H9 (cell line): ENCODE measurements at regions not wholly inside any gene's neighbourhood (a gene's known extent, or its start where the extent isn't known, plus 50 kb on each side); places are given as distances from the start of the nearest gene placed in this dataset.

Experiments used
- DNase-seq: peaks from one replicate; pipeline ENCODE4 v3.0.0-alpha.2; 2017
- H2AFZ ChIP-seq: one replicate; pipeline ENCODE4 v1.6.1; 2013; ENCODE audit warnings: mild to moderate bottlenecking, low read length, control low read depth, moderate library complexity
- H2AK5ac ChIP-seq: 2 replicates; pipeline ENCODE4 v1.6.1; 2013; ENCODE audit warnings: low read length, control low read depth, mixed read lengths; ENCODE audit not compliant: insufficient read length
- H2BK120ac ChIP-seq: one replicate; pipeline ENCODE4 v1.6.1; 2013; ENCODE audit warnings: low read depth, mild to moderate bottlenecking, low read length, control low read depth, inconsistent platforms; ENCODE audit not compliant: poor library complexity, severe bottlenecking
- H2BK12ac ChIP-seq: 2 replicates; pipeline ENCODE4 v1.6.1; 2013; ENCODE audit warnings: low read length, control low read depth, mixed read lengths, low read depth; ENCODE audit not compliant: insufficient read length
- H2BK15ac ChIP-seq: 2 replicates; pipeline ENCODE4 v1.6.1; 2013; ENCODE audit warnings: low read depth, low read length, control low read depth
- H2BK20ac ChIP-seq: one replicate; pipeline ENCODE4 v1.6.1; 2013; ENCODE audit warnings: low read depth, mild to moderate bottlenecking, low read length, control low read depth, inconsistent platforms; ENCODE audit not compliant: poor library complexity, severe bottlenecking
- H2BK5ac ChIP-seq: 2 replicates; pipeline ENCODE4 v1.6.1; 2013; ENCODE audit warnings: low read length, control low read depth, mixed read lengths; ENCODE audit not compliant: insufficient read length
- H3K14ac ChIP-seq: 2 replicates; pipeline ENCODE4 v1.6.1; 2013; ENCODE audit warnings: low read length, control low read depth; ENCODE audit not compliant: insufficient read depth
- H3K18ac ChIP-seq: 2 replicates; pipeline ENCODE4 v1.6.1; 2013; ENCODE audit warnings: low read depth, mild to moderate bottlenecking, mixed read lengths, low read length, control low read depth; ENCODE audit not compliant: insufficient read length
- H3K23ac ChIP-seq: 2 replicates; pipeline ENCODE4 v1.6.1; 2013; ENCODE audit warnings: low read length, control low read depth, mixed read lengths, low read depth; ENCODE audit not compliant: insufficient read length
- H3K23me2 ChIP-seq: 2 replicates; pipeline ENCODE4 v1.6.1; 2013; ENCODE audit warnings: low read depth, mild to moderate bottlenecking, mixed read lengths, low read length, control low read depth; ENCODE audit not compliant: insufficient read length, poor library complexity, severe bottlenecking
- H3K27ac ChIP-seq: 2 replicates; pipeline ENCODE4 v1.5.1; 2013; ENCODE audit warnings: low read length, control low read depth, mixed read lengths, low read depth; ENCODE audit not compliant: insufficient read length
- H3K27me3 ChIP-seq: 2 replicates; pipeline ENCODE4 v1.6.1; 2013; ENCODE audit warnings: low read length, control low read depth, inconsistent platforms; ENCODE audit not compliant: insufficient read depth
- H3K4ac ChIP-seq: 2 replicates; pipeline ENCODE4 v1.6.1; 2013; ENCODE audit warnings: low read depth, mild to moderate bottlenecking, control low read depth, inconsistent platforms, low read length, moderate library complexity
- H3K4me1 ChIP-seq: 2 replicates; pipeline ENCODE4 v1.6.1; 2013; ENCODE audit warnings: low read length, control low read depth, inconsistent platforms; ENCODE audit not compliant: insufficient read depth
- H3K4me2 ChIP-seq: 2 replicates; pipeline ENCODE4 v1.6.1; 2013; ENCODE audit warnings: low read length, control low read depth, mixed read lengths; ENCODE audit not compliant: insufficient read length, insufficient read depth
- H3K56ac ChIP-seq: 2 replicates; pipeline ENCODE4 v1.6.1; 2013; ENCODE audit warnings: low read depth, mild to moderate bottlenecking, mixed read lengths, low read length, control low read depth; ENCODE audit not compliant: insufficient read length
- H3K79me1 ChIP-seq: 2 replicates; pipeline ENCODE4 v1.6.1; 2013; ENCODE audit warnings: low read depth, mild to moderate bottlenecking, moderate library complexity, low read length, control low read depth, inconsistent platforms; ENCODE audit not compliant: insufficient read depth, poor library complexity, severe bottlenecking
- H3K79me2 ChIP-seq: 2 replicates; pipeline ENCODE4 v1.6.1; 2013; ENCODE audit warnings: low read length, control low read depth, inconsistent platforms; ENCODE audit not compliant: insufficient read depth
- H3K9ac ChIP-seq: 2 replicates; pipeline ENCODE4 v1.6.1; 2013; ENCODE audit warnings: low read length, control low read depth, mixed read lengths; ENCODE audit not compliant: insufficient read length; ENCODE audit errors: extremely low read depth
- H3K9me3 ChIP-seq: one replicate; pipeline ENCODE4 v1.6.1; 2013; ENCODE audit warnings: low read depth, low read length, inconsistent platforms; ENCODE audit not compliant: control insufficient read depth
- H3T11ph ChIP-seq: one replicate; pipeline ENCODE4 v1.6.1; 2013; ENCODE audit warnings: mild to moderate bottlenecking, low read length, control low read depth, inconsistent platforms
- H4K20me1 ChIP-seq: one replicate; pipeline ENCODE4 v1.6.1; 2013; ENCODE audit not compliant: control insufficient read depth, insufficient read length, insufficient read depth
- H4K5ac ChIP-seq: 2 replicates; pipeline ENCODE4 v1.6.1; 2013; ENCODE audit warnings: low read depth, mild to moderate bottlenecking, mixed read lengths, low read length, control low read depth; ENCODE audit not compliant: insufficient read length
- H4K8ac ChIP-seq: replicated peaks from 2 replicates; pipeline ENCODE4 v1.6.1; 2013; ENCODE audit warnings: low read length, control low read depth, mixed read lengths, low read depth; ENCODE audit not compliant: insufficient read length
- H4K91ac ChIP-seq: 2 replicates; pipeline ENCODE4 v1.6.1; 2013; ENCODE audit warnings: low read depth, mild to moderate bottlenecking, moderate library complexity, mixed read lengths, low read length, control low read depth; ENCODE audit not compliant: insufficient read length
- H3K27ac Mint-ChIP-seq, 3 experiments: 2 replicates in 2 of 3; 3 replicates in 1 of 3; pipeline ENCODE4 v1.8.0; 2020 to 2021; ENCODE audit warnings: mixed read lengths in 3 of 3, mild to moderate bottlenecking in 1 of 3, moderate library complexity in 1 of 3
- H3K27me3 Mint-ChIP-seq: 2 replicates; pipeline ENCODE4 v1.8.0; 2021; ENCODE audit warnings: low read depth, mild to moderate bottlenecking, moderate library complexity, mixed read lengths
- H3K36me3 Mint-ChIP-seq, 3 experiments: 2 replicates in 2 of 3; 3 replicates in 1 of 3; pipeline ENCODE4 v1.8.0; 2020 to 2021; ENCODE audit warnings: low read depth in 3 of 3, mixed read lengths in 3 of 3; ENCODE audit not compliant: insufficient read depth in 1 of 3
- H3K4me1 Mint-ChIP-seq, 2 experiments: 2 replicates each; pipeline ENCODE4 v1.8.0; 2020; ENCODE audit warnings: mixed read lengths in 2 of 2
- H3K4me3 Mint-ChIP-seq, 2 experiments: 2 replicates in 1 of 2; 3 replicates in 1 of 2; pipeline ENCODE4 v1.8.0; 2020 to 2021; ENCODE audit warnings: mild to moderate bottlenecking in 2 of 2, mixed read lengths in 2 of 2, moderate library complexity in 1 of 2
- H3K9me3 Mint-ChIP-seq, 2 experiments: 2 replicates in 1 of 2; 3 replicates in 1 of 2; pipeline ENCODE4 v1.8.0; 2020; ENCODE audit warnings: mild to moderate bottlenecking in 2 of 2, mixed read lengths in 2 of 2, moderate library complexity in 1 of 2
- WGBS: extraction: QIAGEN DNeasy Blood & Tissue Kit; methylation state at CpG from one replicate; pipeline ENCODE4 v1.1.7; 2013; ENCODE audit warnings: missing lambda C conversion rate, low lambda C conversion rate, mixed read lengths; ENCODE audit not compliant: insufficient read length; ENCODE audit errors: extremely low coverage; 5-methylcytosine and 5-hydroxymethylcytosine counted together
- TF ChIP-seq, protein P1 (sequence below): fragments of 200-600 bp; sonication (generic); conservative IDR thresholded peaks from 3 replicates; pipeline ENCODE4 v1.8.0; 2021; ENCODE audit warnings: antibody characterized with exemption, mild to moderate bottlenecking

DNA sequence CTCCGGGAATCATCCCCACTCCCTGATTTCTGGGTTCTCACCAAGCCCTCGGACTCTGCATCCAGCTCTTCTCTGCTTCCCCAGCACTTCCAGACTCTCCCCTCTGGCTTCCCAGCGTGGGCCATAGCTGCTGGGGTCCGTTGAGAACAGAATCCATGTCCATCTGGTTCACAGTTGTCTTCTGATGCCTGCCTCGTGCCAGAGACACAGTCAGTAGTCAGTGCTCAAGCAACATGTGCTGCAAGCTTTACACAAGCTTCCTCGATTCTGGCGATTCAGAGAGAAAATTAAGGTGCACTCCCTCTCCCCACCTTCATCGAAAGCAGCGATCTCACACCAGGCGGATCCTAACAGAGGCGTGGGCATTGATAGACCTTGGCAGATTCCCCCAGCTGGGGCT lies 495.5 kb downstream of the TBC1D22A start:
- Histone ChIP-seq H3K9ac (no peak overlapping the region), H3K14ac (no peak overlapping the region), H3K23me2 (no peaks in the 10 kb centered on the region), H3K27ac (no peak overlapping the region), H4K8ac (no peak overlapping the region), H3K4me2 (no peak overlapping the region), H2BK20ac (no peak overlapping the region), H2BK12ac (no peak overlapping the region), H2BK15ac (no peak overlapping the region), H2BK5ac (no peak overlapping the region), H3K79me2 (no peaks in the 10 kb centered on the region), H3K4ac (no peak overlapping the region), H3K56ac (no peak overlapping the region), H4K5ac (no peak overlapping the region), H3T11ph (no peak overlapping the region), H3K79me1 (no peaks in the 10 kb centered on the region), H4K20me1 (no peaks in the 10 kb centered on the region), H4K91ac (no peak overlapping the region), H2AK5ac (no peak overlapping the region), H2AFZ (no peak overlapping the region), H2BK120ac (no peak overlapping the region), H3K9me3 (peaks cover 69% of the 10 kb centered on the region), H3K23ac (no peak overlapping the region), H3K18ac (no peak overlapping the region), H3K4me1 (no peaks in the 10 kb centered on the region), H3K27me3 (no peaks in the 10 kb centered on the region)
- peaks cover 68 to 83% of the 10 kb centered on the region in 2 experiments for H3K9me3 Mint-ChIP-seq
- H3K4me1 Mint-ChIP-seq: no peaks in the 10 kb centered on the region
- DNase-seq: no peak
- WGBS: no CpG with 5 or more reads among the region's 11 CpGs
- H3K27me3 Mint-ChIP-seq: peaks cover 8% of the 10 kb centered on the region
- no peak overlapping the region for H3K4me3 Mint-ChIP-seq
- TF ChIP-seq, protein P1, sequence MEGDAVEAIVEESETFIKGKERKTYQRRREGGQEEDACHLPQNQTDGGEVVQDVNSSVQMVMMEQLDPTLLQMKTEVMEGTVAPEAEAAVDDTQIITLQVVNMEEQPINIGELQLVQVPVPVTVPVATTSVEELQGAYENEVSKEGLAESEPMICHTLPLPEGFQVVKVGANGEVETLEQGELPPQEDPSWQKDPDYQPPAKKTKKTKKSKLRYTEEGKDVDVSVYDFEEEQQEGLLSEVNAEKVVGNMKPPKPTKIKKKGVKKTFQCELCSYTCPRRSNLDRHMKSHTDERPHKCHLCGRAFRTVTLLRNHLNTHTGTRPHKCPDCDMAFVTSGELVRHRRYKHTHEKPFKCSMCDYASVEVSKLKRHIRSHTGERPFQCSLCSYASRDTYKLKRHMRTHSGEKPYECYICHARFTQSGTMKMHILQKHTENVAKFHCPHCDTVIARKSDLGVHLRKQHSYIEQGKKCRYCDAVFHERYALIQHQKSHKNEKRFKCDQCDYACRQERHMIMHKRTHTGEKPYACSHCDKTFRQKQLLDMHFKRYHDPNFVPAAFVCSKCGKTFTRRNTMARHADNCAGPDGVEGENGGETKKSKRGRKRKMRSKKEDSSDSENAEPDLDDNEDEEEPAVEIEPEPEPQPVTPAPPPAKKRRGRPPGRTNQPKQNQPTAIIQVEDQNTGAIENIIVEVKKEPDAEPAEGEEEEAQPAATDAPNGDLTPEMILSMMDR: no peak
- H3K36me3 Mint-ChIP-seq: peaks cover 2 to 29% (median 10%) of the 10 kb centered on the region in 3 experiments
- no peak overlapping the region for H3K27ac Mint-ChIP-seq
